ENCODE measurements at regions not wholly inside any gene's neighbourhood (a gene's known extent, or its start where the extent isn't known, plus 50 kb on each side); places are given as distances from the start of the nearest gene placed in this dataset.

DNA sequence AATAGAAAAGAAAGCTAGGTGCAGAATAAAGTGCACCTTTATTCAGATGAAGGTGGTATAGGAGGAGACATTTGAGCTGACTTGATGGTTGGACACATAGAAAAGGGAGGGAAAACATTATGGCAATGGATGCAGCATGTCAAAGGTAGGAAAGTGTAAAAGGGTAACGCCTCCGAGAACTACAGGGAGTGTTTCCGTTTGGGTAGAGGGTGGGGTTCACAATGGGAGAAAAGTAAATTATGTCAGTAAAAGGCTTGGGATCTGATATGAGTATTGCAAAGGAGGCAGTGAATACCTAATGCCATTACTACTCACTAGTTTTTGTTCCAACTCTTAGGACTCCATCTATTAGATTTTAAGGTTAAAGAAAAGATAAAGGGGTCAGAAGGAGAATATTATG is 59.5 kb downstream of the FAT3 start:
- TF ChIP-seq, protein P1, sequence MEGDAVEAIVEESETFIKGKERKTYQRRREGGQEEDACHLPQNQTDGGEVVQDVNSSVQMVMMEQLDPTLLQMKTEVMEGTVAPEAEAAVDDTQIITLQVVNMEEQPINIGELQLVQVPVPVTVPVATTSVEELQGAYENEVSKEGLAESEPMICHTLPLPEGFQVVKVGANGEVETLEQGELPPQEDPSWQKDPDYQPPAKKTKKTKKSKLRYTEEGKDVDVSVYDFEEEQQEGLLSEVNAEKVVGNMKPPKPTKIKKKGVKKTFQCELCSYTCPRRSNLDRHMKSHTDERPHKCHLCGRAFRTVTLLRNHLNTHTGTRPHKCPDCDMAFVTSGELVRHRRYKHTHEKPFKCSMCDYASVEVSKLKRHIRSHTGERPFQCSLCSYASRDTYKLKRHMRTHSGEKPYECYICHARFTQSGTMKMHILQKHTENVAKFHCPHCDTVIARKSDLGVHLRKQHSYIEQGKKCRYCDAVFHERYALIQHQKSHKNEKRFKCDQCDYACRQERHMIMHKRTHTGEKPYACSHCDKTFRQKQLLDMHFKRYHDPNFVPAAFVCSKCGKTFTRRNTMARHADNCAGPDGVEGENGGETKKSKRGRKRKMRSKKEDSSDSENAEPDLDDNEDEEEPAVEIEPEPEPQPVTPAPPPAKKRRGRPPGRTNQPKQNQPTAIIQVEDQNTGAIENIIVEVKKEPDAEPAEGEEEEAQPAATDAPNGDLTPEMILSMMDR (conservative IDR thresholded peaks at IDR 0.05 in 1 of 2, IDR thresholded peaks at IDR 0.05 in 1 of 2; ENCODE audit: low read depth in 1 of 2, low read length in 2 of 2), result no peak
- no peak for TF ChIP-seq EZH2 (IDR thresholded peaks at IDR 0.05; ENCODE audit: low read length, missing control alignments)
